ENCODE measurements at regions not wholly inside any gene's neighbourhood (a gene's known extent, or its start where the extent isn't known, plus 50 kb on each side); places are given as distances from the start of the nearest gene placed in this dataset.

- TF ChIP-seq EZH2 (IDR thresholded peaks at IDR 0.05; ENCODE audit: low read length) (no peak), CTCF (optimal IDR thresholded peaks at IDR 0.05 in 1 of 3, IDR thresholded peaks at IDR 0.05 in 1 of 3, conservative IDR thresholded peaks at IDR 0.05 in 1 of 3; ENCODE audit: extremely low read depth in 1 of 3, insufficient read depth in 2 of 3, low read length in 3 of 3) (no peak)
- no peak for DNase-seq (ENCODE audit: low read depth, low spot score)
- Histone ChIP-seq H3K9me1 (ENCODE audit: control insufficient read depth, extremely low read depth, insufficient read depth, low read length) (no peaks in the 10 kb centered on the region), H4K20me1 (ENCODE audit: control insufficient read depth, extremely low read depth, insufficient read depth, low read length) (no peaks in the 10 kb centered on the region), H2AFZ (ENCODE audit: control insufficient read depth, low read length) (no peak overlapping the region), H3K27me3 (ENCODE audit: control insufficient read depth, extremely low read depth, insufficient read depth, low read length) (no peaks in the 10 kb centered on the region), H3K4me1 (ENCODE audit: control insufficient read depth, extremely low read depth, insufficient read depth, low read length) (no peaks in the 10 kb centered on the region), H3K4me2 (ENCODE audit: control insufficient read depth, extremely low read depth, insufficient read depth, low read depth, low read length) (no peak overlapping the region), H3K27ac (ENCODE audit: control insufficient read depth, insufficient read depth, low read length) (no peak overlapping the region), H3K9ac (ENCODE audit: control insufficient read depth, extremely low read depth, insufficient read depth, low read length) (no peak overlapping the region), H3K9me3 (ENCODE audit: control insufficient read depth, low read depth, low read length) (no peaks in the 10 kb centered on the region), H3K79me2 (ENCODE audit: control insufficient read depth, insufficient read depth, low read length) (no peaks in the 10 kb centered on the region), H3K4me3 (ENCODE audit: control insufficient read depth in 2 of 3, extremely low read depth in 1 of 3, insufficient read depth in 2 of 3, low read depth in 1 of 3, low read length in 3 of 3) (no peak overlapping the region), H3K36me3 (ENCODE audit: control insufficient read depth in 2 of 2, extremely low read depth in 1 of 2, insufficient read depth in 2 of 2, low read length in 2 of 2) (no peaks in the 10 kb centered on the region)
- dilution Hi-C loops (cut with MboI; ENCODE audit: extremely low pct_ligation_motif_present, low sequenced_read_pairs): loop anchor here (25.0 kb wide), 1 partner anchor 932 kb away; no protein-coding TSS in a partner anchor
- FAIRE-seq: no peak
Measured at GRCh38 chr5:158180407-158180806, 321.5 kb upstream of the CLINT1 start.

- Histone ChIP-seq H3K4me1 (ENCODE audit: control insufficient read depth, extremely low read depth, insufficient read depth, low read length) (no peaks in the 10 kb centered on the region), H3K9ac (ENCODE audit: control insufficient read depth, extremely low read depth, insufficient read depth, low read length) (no peak overlapping the region), H3K27ac (ENCODE audit: control insufficient read depth, insufficient read depth, low read length) (no peak overlapping the region), H2AFZ (ENCODE audit: control insufficient read depth, low read length) (no peak overlapping the region), H3K9me3 (ENCODE audit: control insufficient read depth, low read depth, low read length) (no peaks in the 10 kb centered on the region), H3K27me3 (ENCODE audit: control insufficient read depth, extremely low read depth, insufficient read depth, low read length) (no peaks in the 10 kb centered on the region), H3K4me2 (ENCODE audit: control insufficient read depth, extremely low read depth, insufficient read depth, low read depth, low read length) (no peak overlapping the region), H3K36me3 (ENCODE audit: control insufficient read depth in 2 of 2, extremely low read depth in 1 of 2, insufficient read depth in 2 of 2, low read length in 2 of 2) (no peaks in the 10 kb centered on the region), H4K20me1 (ENCODE audit: control insufficient read depth, extremely low read depth, insufficient read depth, low read length) (no peaks in the 10 kb centered on the region), H3K79me2 (ENCODE audit: control insufficient read depth, insufficient read depth, low read length) (no peaks in the 10 kb centered on the region), H3K9me1 (ENCODE audit: control insufficient read depth, extremely low read depth, insufficient read depth, low read length) (no peaks in the 10 kb centered on the region), H3K4me3 (ENCODE audit: control insufficient read depth in 2 of 3, extremely low read depth in 1 of 3, insufficient read depth in 2 of 3, low read depth in 1 of 3, low read length in 3 of 3) (no peak overlapping the region)
- no peak for TF ChIP-seq EZH2 (IDR thresholded peaks at IDR 0.05; ENCODE audit: low read length)
- TF ChIP-seq CTCF (optimal IDR thresholded peaks at IDR 0.05 in 1 of 3, IDR thresholded peaks at IDR 0.05 in 1 of 3, conservative IDR thresholded peaks at IDR 0.05 in 1 of 3; ENCODE audit: extremely low read depth in 1 of 3, insufficient read depth in 2 of 3, low read length in 3 of 3): no peak
- FAIRE-seq: no peak
- no peak for DNase-seq (ENCODE audit: low read depth, low spot score)
- dilution Hi-C loops (cut with MboI; ENCODE audit: extremely low pct_ligation_motif_present, low sequenced_read_pairs): loop anchor here (25.0 kb wide), 1 partner anchor 933 kb away; no protein-coding TSS in a partner anchor
Measured at GRCh38 chr5:158179271-158179670, 320.3 kb upstream of the CLINT1 start.

Measured in keratinocyte (primary cell).